Activated T-helper 2 cell treated with anti-CD3 and anti-CD28 coated beads, Interferon-gamma antibody, Interleukin-2, Interleukin-4, amounts not matched to agents 10 μg/mL and 5 μg/mL and 100 μg/mL, durations not matched to agents 14 hours and 24 hours and 36 hours (primary cell): ENCODE measurements at regions not wholly inside any gene's neighbourhood (a gene's known extent, or its start where the extent isn't known, plus 50 kb on each side); places are given as distances from the start of the nearest gene placed in this dataset.
"Not testable (repeated sequence)": the region's sequence is repeated elsewhere in the genome, so short reads cannot be mapped to it uniquely, and the experiment has no call there.

Experiments used
- DNase-seq: peaks from one replicate; pipeline ENCODE4 v3.0.0; 2021; ENCODE audit warnings: low spot score
- H3K27ac Mint-ChIP-seq: one replicate; pipeline ENCODE4 v1.8.0; 2021; ENCODE audit warnings: mixed read lengths
- H3K27me3 Mint-ChIP-seq: one replicate; pipeline ENCODE4 v1.8.0; 2021; ENCODE audit warnings: low read depth, mixed read lengths
- H3K36me3 Mint-ChIP-seq: one replicate; pipeline ENCODE4 v1.8.0; 2021; ENCODE audit warnings: low read depth, mixed read lengths
- H3K4me1 Mint-ChIP-seq: one replicate; pipeline ENCODE4 v1.8.0; 2021; ENCODE audit warnings: low read depth, mixed read lengths
- H3K4me3 Mint-ChIP-seq: one replicate; pipeline ENCODE4 v1.8.0; 2021; ENCODE audit warnings: low read depth, mild to moderate bottlenecking, moderate library complexity, mixed read lengths
- H3K9me3 Mint-ChIP-seq: one replicate; pipeline ENCODE4 v1.8.0; 2021; ENCODE audit warnings: mixed read lengths
- intact Hi-C: fragments of 100-400 bp; cut with micrococcal nuclease; formaldehyde crosslinking; loops from one replicate; pipeline ENCODE4 v1.15.1; 2023

DNA sequence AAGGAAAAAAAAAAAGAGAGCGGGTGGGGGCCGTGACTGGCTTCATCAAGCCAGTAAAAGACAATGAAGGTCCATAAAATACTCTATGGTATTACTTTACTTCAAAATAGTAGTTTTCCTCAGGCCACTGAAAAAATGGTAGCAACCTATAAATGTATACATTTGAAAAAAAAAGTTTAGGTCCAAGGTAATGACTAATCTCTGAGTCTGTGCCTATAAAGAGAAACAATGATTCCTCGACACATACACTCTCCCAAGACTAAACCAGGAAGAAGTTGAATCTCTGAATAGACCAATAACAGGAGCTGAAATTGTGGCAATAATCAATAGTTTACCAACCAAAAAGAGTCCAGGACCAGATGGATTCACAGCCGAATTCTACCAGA lies 84.5 kb upstream of the SIRPG start:
- H3K4me1 Mint-ChIP-seq, DNase-seq, H3K36me3 Mint-ChIP-seq, H3K9me3 Mint-ChIP-seq, intact Hi-C loops, H3K27ac Mint-ChIP-seq, H3K4me3 Mint-ChIP-seq: not testable (repeated sequence)
- H3K27me3 Mint-ChIP-seq = peaks cover 16% of the 10 kb centered on the region

DNA sequence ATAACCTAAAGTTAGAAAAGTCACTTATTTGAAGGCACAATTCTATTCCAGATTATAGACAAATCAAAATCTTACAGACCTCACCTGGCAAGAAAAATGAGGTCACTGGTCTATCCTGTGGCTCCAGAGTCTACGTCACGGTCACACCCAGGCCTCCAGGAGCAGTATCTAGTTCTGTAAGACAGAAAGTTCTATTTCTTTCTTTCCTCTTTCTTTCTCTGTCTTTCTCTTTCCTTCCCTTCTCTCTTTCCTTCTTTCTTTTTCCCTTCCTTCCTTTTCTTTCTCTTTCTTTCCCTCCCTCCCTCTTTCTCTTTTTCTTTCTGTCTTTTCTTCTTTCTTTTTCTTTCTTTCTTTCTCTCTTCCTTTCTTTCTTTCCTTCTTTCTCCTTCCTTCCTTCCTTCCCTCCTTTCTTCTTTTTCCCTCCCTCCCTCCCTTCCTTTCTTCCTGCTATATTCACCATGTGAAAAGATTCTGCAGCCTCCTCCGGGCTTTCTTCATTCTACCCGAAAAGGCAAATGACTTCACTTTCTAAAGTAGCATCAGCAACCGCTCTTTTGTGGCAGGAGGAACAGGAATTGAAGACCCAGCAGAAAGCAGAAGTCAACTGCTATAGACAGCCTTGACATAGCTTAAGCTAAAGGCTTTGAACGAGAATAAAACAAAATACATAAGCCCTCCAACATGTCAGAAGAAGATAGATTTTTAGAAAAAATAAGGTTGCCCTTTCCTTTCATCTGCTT lies 83.9 kb upstream of the SIRPG start:
- H3K27ac Mint-ChIP-seq = no peak overlapping the region
- H3K9me3 Mint-ChIP-seq = no peaks in the 10 kb centered on the region
- H3K4me1 Mint-ChIP-seq = no peaks in the 10 kb centered on the region
- intact Hi-C loops = no loop called here
- H3K36me3 Mint-ChIP-seq = no peaks in the 10 kb centered on the region
- DNase-seq = no peak
- peaks cover 14% of the 10 kb centered on the region for H3K27me3 Mint-ChIP-seq
- H3K4me3 Mint-ChIP-seq = no peak overlapping the region

DNA sequence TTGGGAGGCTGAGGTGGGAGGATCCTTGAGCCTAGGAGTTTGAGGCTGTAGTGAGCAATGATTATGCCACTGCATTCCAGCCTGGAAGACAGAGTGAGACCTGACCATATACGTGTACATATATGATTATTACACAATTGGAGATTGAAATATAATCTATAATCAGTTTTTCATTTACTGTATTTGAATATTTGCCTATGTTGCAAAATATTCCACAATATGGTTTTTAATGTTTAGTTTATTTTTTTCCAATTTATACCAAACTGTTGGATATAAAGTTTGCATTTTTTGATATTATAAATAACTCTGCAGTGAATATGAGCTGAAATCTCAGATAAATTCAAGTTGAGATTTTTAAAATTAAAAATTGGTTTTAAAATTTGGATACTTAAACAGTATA lies 79.6 kb upstream of the SIRPG start:
- intact Hi-C loops = no loop called here
- no peak for DNase-seq
- Mint-ChIP-seq H3K27ac (no peak overlapping the region), H3K9me3 (no peaks in the 10 kb centered on the region), H3K27me3 (peaks cover 10% of the 10 kb centered on the region), H3K4me3 (no peak overlapping the region), H3K4me1 (peaks cover 15% of the 10 kb centered on the region), H3K36me3 (no peaks in the 10 kb centered on the region)

DNA sequence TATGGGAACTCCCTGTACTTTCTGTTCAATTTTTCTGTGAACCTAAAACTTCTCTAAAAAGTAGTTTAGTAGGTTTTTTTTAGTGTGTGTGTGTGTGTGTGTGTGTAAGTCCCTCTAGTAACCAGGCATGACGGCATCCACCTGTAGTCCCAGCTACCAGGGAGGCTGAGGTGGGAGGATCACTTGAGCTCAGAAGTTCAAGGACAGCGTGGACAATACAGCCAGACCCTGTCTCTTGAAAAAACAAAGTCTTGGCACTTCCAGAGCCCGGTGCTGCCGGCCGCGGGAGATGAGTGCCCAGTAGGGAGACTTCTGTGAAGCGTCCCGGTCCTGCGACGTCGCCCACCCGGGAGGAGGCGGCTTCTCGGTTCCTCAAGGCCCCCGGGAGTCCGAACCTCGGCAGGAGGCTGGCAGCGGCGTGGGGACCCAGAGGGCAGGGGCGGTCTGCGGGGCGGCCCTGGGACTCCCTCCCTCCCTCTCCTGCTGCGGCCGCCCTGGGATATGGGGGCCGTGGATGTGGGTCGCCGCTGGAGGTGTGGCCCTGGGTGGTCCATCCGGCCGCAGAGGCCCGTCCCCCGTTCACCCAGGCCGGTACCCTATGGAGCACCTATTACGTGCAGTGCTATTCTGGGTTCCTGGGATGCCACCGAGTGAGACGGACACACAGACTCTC lies 78.0 kb upstream of the SIRPG start:
- no peaks in the 10 kb centered on the region for H3K9me3 Mint-ChIP-seq
- intact Hi-C loops = no loop called here
- H3K4me3 Mint-ChIP-seq = no peak overlapping the region
- H3K27me3 Mint-ChIP-seq = peaks cover 3% of the 10 kb centered on the region
- H3K36me3 Mint-ChIP-seq = no peaks in the 10 kb centered on the region
- H3K27ac Mint-ChIP-seq = no peak overlapping the region
- no peak for DNase-seq
- peaks cover 25% of the 10 kb centered on the region for H3K4me1 Mint-ChIP-seq

DNA sequence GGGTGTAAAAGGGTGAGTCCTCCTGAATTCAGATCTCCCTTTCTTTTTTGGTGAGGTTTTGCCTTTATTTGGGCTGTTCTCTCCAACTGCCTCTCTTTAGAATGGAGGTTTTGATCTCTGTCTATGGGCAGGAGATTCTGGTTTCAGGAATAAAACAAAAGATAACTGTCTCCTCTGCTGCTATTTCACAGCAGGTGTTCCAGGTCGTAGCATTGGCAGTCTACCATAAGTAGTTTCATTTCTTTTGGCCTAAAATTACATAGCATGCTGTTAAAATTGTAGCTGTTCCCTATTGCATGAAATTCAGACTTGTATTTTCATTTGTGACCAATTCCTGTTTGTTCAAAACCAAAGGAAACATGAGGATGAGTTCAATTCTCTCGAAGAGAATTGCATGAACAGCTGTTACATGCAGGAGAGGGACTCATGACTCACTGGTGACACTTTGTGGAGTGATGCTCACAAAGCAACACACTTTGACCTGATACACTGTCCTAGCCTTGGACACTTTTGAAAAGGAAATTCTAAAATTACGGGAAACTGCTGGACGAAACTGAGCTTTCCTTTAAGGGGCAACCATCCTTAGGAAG lies 76.8 kb upstream of the SIRPG start:
- H3K4me3 Mint-ChIP-seq = no peak overlapping the region
- peaks cover 25% of the 10 kb centered on the region for H3K4me1 Mint-ChIP-seq
- DNase-seq = no peak
- no peak overlapping the region for H3K27ac Mint-ChIP-seq
- H3K27me3 Mint-ChIP-seq = peaks cover 3% of the 10 kb centered on the region
- intact Hi-C loops = loop anchor here (1.0 to 5.0 kb wide), 5 partner anchors 77 to 225 kb away; partner anchors contain the start of genes SIRPB1 and SIRPG
- no peaks in the 10 kb centered on the region for H3K9me3 Mint-ChIP-seq
- H3K36me3 Mint-ChIP-seq = no peaks in the 10 kb centered on the region

DNA sequence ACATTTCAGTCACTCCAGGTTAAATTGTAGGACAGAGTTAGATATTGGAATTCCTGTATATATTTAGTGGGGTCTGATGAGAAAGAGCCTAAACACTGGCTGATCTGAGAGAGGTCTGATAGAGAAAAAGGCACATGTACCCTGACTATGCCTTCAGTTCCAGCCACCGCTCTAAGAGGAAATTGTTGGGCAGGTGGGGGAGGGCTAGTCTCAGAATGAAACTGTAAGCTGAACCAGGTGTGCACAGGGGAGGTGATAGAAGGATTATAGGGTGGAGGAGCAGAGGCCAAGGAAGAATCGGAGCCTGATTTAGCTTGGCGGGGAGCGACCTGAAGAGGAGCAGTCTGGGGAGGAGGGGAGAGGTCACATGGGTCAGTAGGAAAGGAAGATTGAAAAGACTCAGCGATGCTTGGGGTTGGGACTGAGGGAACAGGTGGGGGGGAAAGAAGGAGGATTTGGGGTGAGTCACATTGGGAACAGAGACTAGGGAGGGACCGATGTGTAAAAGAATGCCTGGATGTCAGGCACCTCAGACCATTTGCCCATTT lies 74.3 kb upstream of the SIRPG start:
- H3K27me3 Mint-ChIP-seq, H3K9me3 Mint-ChIP-seq, H3K4me3 Mint-ChIP-seq, H3K36me3 Mint-ChIP-seq, DNase-seq: not testable (repeated sequence)
- Mint-ChIP-seq H3K27ac (peak overlapping the region; percentile 16), H3K4me1 (peaks cover 25% of the 10 kb centered on the region)
- intact Hi-C loops = loop anchor here (5.0 kb wide), 1 partner anchor 110 kb away; the partner anchor contains the start of gene SIRPB1

DNA sequence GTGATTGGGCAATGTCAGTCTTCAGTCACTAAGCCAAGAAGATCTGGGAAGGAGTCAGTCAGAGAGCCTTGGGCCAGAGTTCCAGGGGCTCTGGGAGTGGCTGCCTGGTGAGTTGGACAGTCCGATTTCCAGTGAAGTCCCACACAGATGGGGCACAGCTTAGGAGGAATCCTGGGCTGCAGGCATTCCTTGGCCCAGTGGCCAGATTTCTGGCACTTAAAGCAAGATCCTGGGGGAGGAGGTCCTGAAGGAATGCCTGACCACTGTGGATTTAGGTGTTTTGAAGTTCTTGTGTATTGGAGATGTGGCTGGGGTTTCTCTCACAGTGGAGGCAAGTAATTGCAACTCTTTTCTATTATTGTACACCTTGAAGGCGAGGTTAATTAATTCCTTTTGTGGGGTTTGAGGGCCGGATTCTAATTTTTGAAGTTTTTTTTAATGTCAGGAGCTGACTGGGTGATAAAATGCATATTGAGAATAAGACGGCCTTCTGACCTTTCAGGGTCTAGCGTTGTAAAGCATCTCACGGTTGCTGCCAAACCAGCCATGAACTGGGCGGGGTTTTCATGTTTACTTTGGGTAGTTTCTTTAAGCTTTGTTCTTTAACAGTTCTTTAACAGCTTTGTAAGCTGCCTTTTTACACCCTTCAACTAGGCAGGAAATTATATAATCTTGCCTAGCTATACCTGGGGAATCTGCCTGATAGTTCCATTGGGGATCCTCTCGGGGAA lies 73.6 kb upstream of the SIRPG start:
- H3K4me1 Mint-ChIP-seq = peaks cover 25% of the 10 kb centered on the region
- not testable (repeated sequence) for H3K9me3 Mint-ChIP-seq, H3K4me3 Mint-ChIP-seq, H3K27me3 Mint-ChIP-seq, DNase-seq, H3K27ac Mint-ChIP-seq, H3K36me3 Mint-ChIP-seq
- intact Hi-C loops = loop anchor here (5.0 kb wide), 1 partner anchor 109 kb away; the partner anchor contains the start of gene SIRPB1

DNA sequence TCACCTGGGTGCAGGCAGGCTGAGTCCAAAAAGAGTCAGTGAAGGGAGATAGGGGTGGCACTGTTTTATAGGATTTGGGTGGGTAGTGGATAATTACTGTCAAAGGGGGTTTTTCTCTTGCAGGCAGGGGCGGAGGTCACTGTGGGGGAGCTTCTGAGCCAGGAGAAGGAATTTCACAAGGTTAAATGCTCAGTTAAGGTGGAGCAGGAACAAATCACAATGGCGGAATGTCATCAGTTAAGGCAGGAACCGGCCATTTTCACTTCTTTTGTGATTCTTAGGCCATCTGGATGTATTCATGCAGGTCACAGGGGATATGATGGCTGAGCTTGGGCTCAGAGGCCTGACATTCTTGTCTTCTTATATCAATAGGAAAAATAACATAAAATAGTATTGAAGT lies 69.7 kb upstream of the SIRPG start:
- intact Hi-C loops, H3K4me3 Mint-ChIP-seq, H3K36me3 Mint-ChIP-seq, H3K9me3 Mint-ChIP-seq, H3K27me3 Mint-ChIP-seq, DNase-seq, H3K27ac Mint-ChIP-seq: not testable (repeated sequence)
- H3K4me1 Mint-ChIP-seq = peaks cover 11% of the 10 kb centered on the region

DNA sequence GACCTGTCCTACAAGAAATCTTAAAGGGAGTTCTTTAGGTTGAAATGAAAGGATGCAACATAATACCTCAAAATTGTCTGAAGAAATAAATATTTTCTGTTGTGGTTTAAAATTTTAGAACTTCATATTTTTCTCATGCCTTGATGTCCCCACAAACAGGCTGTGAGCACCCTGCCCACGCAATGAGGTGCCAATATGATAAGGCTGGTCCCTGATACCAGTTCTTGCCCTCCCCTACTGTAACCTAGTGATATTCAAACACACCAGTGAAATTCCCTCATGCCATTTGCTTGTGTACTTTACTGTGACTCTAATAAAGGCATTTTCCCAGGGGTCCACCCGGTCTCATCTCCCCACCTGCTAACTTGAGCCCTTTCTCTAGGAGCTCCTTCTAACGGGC lies 67.3 kb upstream of the SIRPG start:
- Mint-ChIP-seq H3K4me3 (no peak overlapping the region), H3K36me3 (no peaks in the 10 kb centered on the region), H3K4me1 (no peaks in the 10 kb centered on the region), H3K27me3 (no peaks in the 10 kb centered on the region), H3K9me3 (peaks cover 9% of the 10 kb centered on the region), H3K27ac (no peak overlapping the region)
- DNase-seq = no peak
- intact Hi-C loops = no loop called here

DNA sequence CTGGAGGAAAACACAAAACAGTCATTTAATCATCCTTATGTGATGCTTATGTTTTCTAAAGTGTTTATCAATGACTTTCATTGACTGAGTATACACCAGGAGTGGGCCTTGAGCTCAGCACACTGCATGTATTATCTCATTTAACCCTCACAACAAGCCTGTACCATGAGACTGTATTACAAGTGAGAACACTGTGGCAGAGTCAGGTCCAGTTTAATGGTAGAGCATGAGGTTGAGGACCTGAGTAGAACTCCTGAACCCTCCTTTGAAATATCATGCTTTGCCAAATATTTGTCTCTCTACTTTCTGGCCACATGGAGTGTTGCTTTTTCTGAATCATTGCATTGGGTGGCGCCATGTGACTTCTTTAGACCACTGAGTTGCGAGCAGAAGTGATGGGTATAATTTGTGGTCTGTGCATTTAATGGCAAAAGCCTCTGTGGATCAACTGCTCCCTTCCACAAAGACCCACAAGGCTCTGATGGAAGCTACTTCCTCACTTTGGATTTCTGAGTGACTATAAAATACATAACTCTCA lies 65.0 kb upstream of the SIRPG start:
- DNase-seq = no peak

DNA sequence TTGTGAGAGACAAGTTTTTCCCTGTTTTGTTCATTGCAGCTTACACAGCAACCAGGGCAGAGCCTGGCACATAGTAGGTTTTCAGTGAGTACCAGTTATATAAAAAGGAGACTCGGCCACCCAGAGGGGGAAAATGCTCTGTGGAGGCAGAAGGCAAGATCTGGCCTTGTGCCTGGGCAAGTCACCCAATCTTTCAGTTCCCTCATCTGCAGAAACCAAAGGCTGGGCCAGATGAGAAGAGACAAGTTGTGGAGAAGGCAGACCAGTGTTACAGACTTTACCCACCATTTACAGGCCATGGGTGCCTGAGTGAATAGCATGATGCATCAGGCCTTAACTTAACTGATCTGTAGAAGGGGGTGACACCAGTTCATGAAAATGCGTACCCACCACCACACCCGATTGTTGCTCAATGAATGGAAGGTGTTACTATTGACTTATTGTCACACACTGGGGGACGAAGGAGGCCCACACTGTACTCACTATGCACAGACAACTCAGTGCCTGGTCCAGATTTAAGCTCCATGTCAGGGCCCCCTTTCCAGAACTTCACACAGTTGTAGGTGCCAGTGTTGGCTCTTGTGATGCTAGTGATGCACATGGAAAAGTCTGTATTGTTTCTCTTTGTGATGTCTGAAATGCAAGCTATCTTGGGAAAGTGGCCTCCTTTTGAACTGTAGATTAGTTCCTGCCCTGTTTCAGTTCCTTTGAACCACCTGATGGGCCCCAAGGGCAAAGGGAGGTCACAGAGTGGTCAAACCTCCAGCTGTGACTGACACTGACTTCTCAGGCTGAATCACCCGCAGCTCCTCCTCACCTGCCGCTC lies 64.3 kb upstream of the SIRPG start:
- intact Hi-C loops = no loop called here
- no peak for DNase-seq
- Mint-ChIP-seq H3K9me3 (peaks cover 9% of the 10 kb centered on the region), H3K36me3 (no peaks in the 10 kb centered on the region), H3K4me1 (no peaks in the 10 kb centered on the region), H3K27ac (no peak overlapping the region), H3K4me3 (no peak overlapping the region), H3K27me3 (no peaks in the 10 kb centered on the region)

More for the DNA sequence above, 65.0 kb upstream of the SIRPG start:
- Mint-ChIP-seq H3K4me3 (no peak overlapping the region), H3K27ac (no peak overlapping the region), H3K4me1 (no peaks in the 10 kb centered on the region), H3K27me3 (no peaks in the 10 kb centered on the region), H3K36me3 (no peaks in the 10 kb centered on the region), H3K9me3 (peaks cover 9% of the 10 kb centered on the region)
- intact Hi-C loops = no loop called here
